ENCODE measurements at regions not wholly inside any gene's neighbourhood (a gene's known extent, or its start where the extent isn't known, plus 50 kb on each side); places are given as distances from the start of the nearest gene placed in this dataset.

- Histone ChIP-seq H3K4me1 (ENCODE audit: control insufficient read depth, extremely low read depth, insufficient read depth, low read length) (peaks cover 19% of the 10 kb centered on the region), H3K27me3 (ENCODE audit: control insufficient read depth, extremely low read depth, insufficient read depth, low read length) (no peaks in the 10 kb centered on the region), H3K4me3 (ENCODE audit: control insufficient read depth in 2 of 3, extremely low read depth in 1 of 3, insufficient read depth in 2 of 3, low read depth in 1 of 3, low read length in 3 of 3) (no peak overlapping the region), H3K4me2 (ENCODE audit: control insufficient read depth, extremely low read depth, insufficient read depth, low read depth, low read length) (no peak overlapping the region), H4K20me1 (ENCODE audit: control insufficient read depth, extremely low read depth, insufficient read depth, low read length) (no peaks in the 10 kb centered on the region), H3K9ac (ENCODE audit: control insufficient read depth, extremely low read depth, insufficient read depth, low read length) (no peak overlapping the region), H3K79me2 (ENCODE audit: control insufficient read depth, insufficient read depth, low read length) (no peaks in the 10 kb centered on the region), H3K9me3 (ENCODE audit: control insufficient read depth, low read depth, low read length) (no peaks in the 10 kb centered on the region), H3K9me1 (ENCODE audit: control insufficient read depth, extremely low read depth, insufficient read depth, low read length) (no peaks in the 10 kb centered on the region), H2AFZ (ENCODE audit: control insufficient read depth, low read length) (no peak overlapping the region), H3K36me3 (ENCODE audit: control insufficient read depth in 2 of 2, extremely low read depth in 1 of 2, insufficient read depth in 2 of 2, low read length in 2 of 2) (no peaks in the 10 kb centered on the region), H3K27ac (ENCODE audit: control insufficient read depth, insufficient read depth, low read length) (no peak overlapping the region)
- TF ChIP-seq CTCF (optimal IDR thresholded peaks at IDR 0.05 in 1 of 3, IDR thresholded peaks at IDR 0.05 in 1 of 3, conservative IDR thresholded peaks at IDR 0.05 in 1 of 3; ENCODE audit: extremely low read depth in 1 of 3, insufficient read depth in 2 of 3, low read length in 3 of 3) (no peak), EZH2 (IDR thresholded peaks at IDR 0.05; ENCODE audit: low read length) (no peak)
- DNase-seq (ENCODE audit: low read depth, low spot score) (no peak), FAIRE-seq (peak; percentile 84)
- dilution Hi-C loops (cut with MboI; ENCODE audit: extremely low pct_ligation_motif_present, low sequenced_read_pairs), result no loop called here
These were observed 247.8 kb upstream of the CHD6 start for GRCh38 chr20:41865938-41866337.

- Histone ChIP-seq H3K36me3 (ENCODE audit: control insufficient read depth in 2 of 2, extremely low read depth in 1 of 2, insufficient read depth in 2 of 2, low read length in 2 of 2) (no peaks in the 10 kb centered on the region), H3K4me3 (ENCODE audit: control insufficient read depth in 2 of 3, extremely low read depth in 1 of 3, insufficient read depth in 2 of 3, low read depth in 1 of 3, low read length in 3 of 3) (no peak overlapping the region), H2AFZ (ENCODE audit: control insufficient read depth, low read length) (no peak overlapping the region), H4K20me1 (ENCODE audit: control insufficient read depth, extremely low read depth, insufficient read depth, low read length) (no peaks in the 10 kb centered on the region), H3K27me3 (ENCODE audit: control insufficient read depth, extremely low read depth, insufficient read depth, low read length) (no peaks in the 10 kb centered on the region), H3K9me3 (ENCODE audit: control insufficient read depth, low read depth, low read length) (no peaks in the 10 kb centered on the region), H3K9ac (ENCODE audit: control insufficient read depth, extremely low read depth, insufficient read depth, low read length) (no peak overlapping the region), H3K4me1 (ENCODE audit: control insufficient read depth, extremely low read depth, insufficient read depth, low read length) (peaks cover 19% of the 10 kb centered on the region), H3K9me1 (ENCODE audit: control insufficient read depth, extremely low read depth, insufficient read depth, low read length) (no peaks in the 10 kb centered on the region), H3K79me2 (ENCODE audit: control insufficient read depth, insufficient read depth, low read length) (no peaks in the 10 kb centered on the region), H3K4me2 (ENCODE audit: control insufficient read depth, extremely low read depth, insufficient read depth, low read depth, low read length) (no peak overlapping the region), H3K27ac (ENCODE audit: control insufficient read depth, insufficient read depth, low read length) (no peak overlapping the region)
- FAIRE-seq (no peak), DNase-seq (ENCODE audit: low read depth, low spot score) (no peak)
- dilution Hi-C loops (cut with MboI; ENCODE audit: extremely low pct_ligation_motif_present, low sequenced_read_pairs), result no loop called here
- TF ChIP-seq EZH2 (IDR thresholded peaks at IDR 0.05; ENCODE audit: low read length), result no peak
These were observed 244.3 kb upstream of the CHD6 start for GRCh38 chr20:41862476-41862875.

GRCh38 chr20:41861772-41862422, 243.7 kb upstream of the CHD6 start:
- H3K4me2 ChIP-seq (ENCODE audit: control insufficient read depth, extremely low read depth, insufficient read depth, low read depth, low read length), result no peak overlapping the region
- H3K79me2 ChIP-seq (ENCODE audit: control insufficient read depth, insufficient read depth, low read length), result no peaks in the 10 kb centered on the region
- no peak for TF ChIP-seq EZH2 (IDR thresholded peaks at IDR 0.05; ENCODE audit: low read length)
- no peak for TF ChIP-seq CTCF (optimal IDR thresholded peaks at IDR 0.05 in 1 of 3, IDR thresholded peaks at IDR 0.05 in 1 of 3, conservative IDR thresholded peaks at IDR 0.05 in 1 of 3; ENCODE audit: extremely low read depth in 1 of 3, insufficient read depth in 2 of 3, low read length in 3 of 3)
- peaks cover 19% of the 10 kb centered on the region for H3K4me1 ChIP-seq (ENCODE audit: control insufficient read depth, extremely low read depth, insufficient read depth, low read length)
- no peaks in the 10 kb centered on the region for H3K36me3 ChIP-seq (ENCODE audit: control insufficient read depth in 2 of 2, extremely low read depth in 1 of 2, insufficient read depth in 2 of 2, low read length in 2 of 2)
- no peaks in the 10 kb centered on the region for H3K9me1 ChIP-seq (ENCODE audit: control insufficient read depth, extremely low read depth, insufficient read depth, low read length)
- H3K9ac ChIP-seq (ENCODE audit: control insufficient read depth, extremely low read depth, insufficient read depth, low read length), result no peak overlapping the region
- dilution Hi-C loops (cut with MboI; ENCODE audit: extremely low pct_ligation_motif_present, low sequenced_read_pairs), result no loop called here
- no peaks in the 10 kb centered on the region for H3K27me3 ChIP-seq (ENCODE audit: control insufficient read depth, extremely low read depth, insufficient read depth, low read length)
- H4K20me1 ChIP-seq (ENCODE audit: control insufficient read depth, extremely low read depth, insufficient read depth, low read length), result no peaks in the 10 kb centered on the region
- no peak overlapping the region for H3K27ac ChIP-seq (ENCODE audit: control insufficient read depth, insufficient read depth, low read length)
- DNase-seq (ENCODE audit: low read depth, low spot score) (no peak), FAIRE-seq (no peak)
- no peaks in the 10 kb centered on the region for H3K9me3 ChIP-seq (ENCODE audit: control insufficient read depth, low read depth, low read length)
- no peak overlapping the region for H3K4me3 ChIP-seq (ENCODE audit: control insufficient read depth in 2 of 3, extremely low read depth in 1 of 3, insufficient read depth in 2 of 3, low read depth in 1 of 3, low read length in 3 of 3)
- H2AFZ ChIP-seq (ENCODE audit: control insufficient read depth, low read length), result no peak overlapping the region
